ENCODE measurements at regions not wholly inside any gene's neighbourhood (a gene's known extent, or its start where the extent isn't known, plus 50 kb on each side); places are given as distances from the start of the nearest gene placed in this dataset.

GRCh38 chr7:126378642-126379041 lies 874.1 kb downstream of the GRM8 start:
- DNase-seq = no peak

GRCh38 chr7:126370038-126370668 lies 882.6 kb downstream of the GRM8 start:
- no peak for DNase-seq

- no peak for DNase-seq
Observed at GRCh38 chr7:126362746-126363145, 890.0 kb downstream of the GRM8 start.

GRCh38 chr7:126361183-126361582 lies 891.6 kb downstream of the GRM8 start:
- no peak for DNase-seq

- DNase-seq = no peak
Observed at GRCh38 chr7:126339813-126340212, 912.9 kb downstream of the GRM8 start.

- no peak for DNase-seq
Observed at GRCh38 chr7:126305671-126306070, 947.1 kb downstream of the GRM8 start.

GRCh38 chr7:126303926-126304325 lies 948.8 kb downstream of the GRM8 start:
- DNase-seq = no peak

GRCh38 chr7:126302639-126303038 lies 950.1 kb downstream of the GRM8 start:
- DNase-seq = no peak

GRCh38 chr7:126286317-126286716 lies 966.4 kb downstream of the GRM8 start:
- DNase-seq = no peak

- no peak for DNase-seq
Observed at GRCh38 chr7:126236261-126236660, 1016.5 kb downstream of the GRM8 start.

GRCh38 chr7:126228356-126229061 lies 1024.2 kb downstream of the GRM8 start:
- DNase-seq = peak; percentile 67

GRCh38 chr7:126227643-126228042 lies 1025.1 kb downstream of the GRM8 start:
- no peak for DNase-seq

GRCh38 chr7:126227055-126227454 lies 1025.7 kb downstream of the GRM8 start:
- DNase-seq = no peak

- DNase-seq = no peak
Observed at GRCh38 chr7:126223729-126224128, 1029.0 kb downstream of the GRM8 start.

GRCh38 chr7:126222782-126223181 lies 1030.0 kb downstream of the GRM8 start:
- no peak for DNase-seq

- no peak for DNase-seq
Observed at GRCh38 chr7:126215785-126216184, 1037.0 kb downstream of the GRM8 start.

GRCh38 chr7:126213876-126214275 lies 1038.9 kb downstream of the GRM8 start:
- DNase-seq = no peak

- no peak for DNase-seq
Observed at GRCh38 chr7:126211875-126212274, 1040.9 kb downstream of the GRM8 start.

- no peak for DNase-seq
Observed at GRCh38 chr7:126210707-126211106, 1042.0 kb downstream of the GRM8 start.

- no peak for DNase-seq
Observed at GRCh38 chr7:126203185-126203584, 1049.6 kb downstream of the GRM8 start.

- DNase-seq = no peak
Observed at GRCh38 chr7:126202177-126202576, 1050.6 kb downstream of the GRM8 start.

- DNase-seq = peak; percentile 92
Observed at GRCh38 chr7:126185959-126186580, 1066.7 kb downstream of the GRM8 start.

GRCh38 chr7:126179916-126180315 lies 1072.8 kb downstream of the GRM8 start:
- DNase-seq = no peak

- no peak for DNase-seq
Observed at GRCh38 chr7:126178865-126179264, 1073.9 kb downstream of the GRM8 start.
